ENCODE measurements at regions not wholly inside any gene's neighbourhood (a gene's known extent, or its start where the extent isn't known, plus 50 kb on each side); places are given as distances from the start of the nearest gene placed in this dataset.
"Not testable (repeated sequence)": the region's sequence is repeated elsewhere in the genome, so short reads cannot be mapped to it uniquely, and the experiment has no call there.

DNA sequence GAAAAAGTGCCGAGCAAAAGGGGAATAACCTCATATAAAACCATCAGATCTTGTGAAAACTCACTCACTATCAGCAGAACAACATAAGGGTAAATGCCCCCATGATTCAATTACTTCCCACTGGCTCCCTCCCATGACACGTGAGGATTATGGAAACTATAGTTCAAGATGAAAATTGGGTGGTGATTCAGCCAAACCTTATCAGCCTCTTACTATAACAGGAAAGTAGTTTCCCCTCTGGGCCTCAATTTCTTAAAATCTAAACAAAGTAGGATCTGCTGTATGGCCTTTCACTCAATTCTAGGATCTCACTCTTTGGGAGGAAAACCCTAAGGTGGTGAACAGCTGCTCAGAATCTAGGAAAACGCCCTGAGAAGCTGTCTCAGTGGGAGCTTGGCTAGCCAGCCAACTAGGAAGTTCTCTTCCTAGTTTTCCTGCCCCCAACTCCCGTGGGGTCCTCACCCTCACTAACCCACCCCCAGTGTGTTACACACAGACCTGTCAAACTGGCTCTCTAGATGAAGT, 1017.1 kb upstream of the HS3ST1 start:
- Histone ChIP-seq H3K27ac (ENCODE audit: low read length) (no peak overlapping the region), H4K20me1 (ENCODE audit: insufficient read depth, low read length) (no peaks in the 10 kb centered on the region), H3K4me2 (ENCODE audit: low read depth, low read length) (no peak overlapping the region), H3K27me3 (replicated peaks; ENCODE audit: insufficient read depth, low read length) (no peaks in the 10 kb centered on the region), H3K79me2 (ENCODE audit: low read length) (no peaks in the 10 kb centered on the region), H3K9me3 (replicated peaks; ENCODE audit: insufficient read depth, low read length) (no peaks in the 10 kb centered on the region), H3F3A (ENCODE audit: insufficient read depth, low read length) (no peaks in the 10 kb centered on the region), H3K4me3 (ENCODE audit: low read length) (no peak overlapping the region), H3K4me1 (ENCODE audit: low read length) (no peaks in the 10 kb centered on the region), H3K9ac (ENCODE audit: low read length) (no peak overlapping the region), H2AFZ (ENCODE audit: low read length) (no peak overlapping the region), H3K36me3 (replicated peaks; ENCODE audit: insufficient read depth, low read length) (no peaks in the 10 kb centered on the region), H3K9me2 (replicated peaks; ENCODE audit: insufficient read depth, low read length) (no peaks in the 10 kb centered on the region)
- DNase-seq, result no peak
- no peak for TF ChIP-seq EZH2phosphoT487 (IDR thresholded peaks at IDR 0.05; ENCODE audit: low read length)
- TF ChIP-seq EZH2 (optimal IDR thresholded peaks at IDR 0.05; ENCODE audit: low read depth, low read length), result no peak
- TF ChIP-seq, protein P1, sequence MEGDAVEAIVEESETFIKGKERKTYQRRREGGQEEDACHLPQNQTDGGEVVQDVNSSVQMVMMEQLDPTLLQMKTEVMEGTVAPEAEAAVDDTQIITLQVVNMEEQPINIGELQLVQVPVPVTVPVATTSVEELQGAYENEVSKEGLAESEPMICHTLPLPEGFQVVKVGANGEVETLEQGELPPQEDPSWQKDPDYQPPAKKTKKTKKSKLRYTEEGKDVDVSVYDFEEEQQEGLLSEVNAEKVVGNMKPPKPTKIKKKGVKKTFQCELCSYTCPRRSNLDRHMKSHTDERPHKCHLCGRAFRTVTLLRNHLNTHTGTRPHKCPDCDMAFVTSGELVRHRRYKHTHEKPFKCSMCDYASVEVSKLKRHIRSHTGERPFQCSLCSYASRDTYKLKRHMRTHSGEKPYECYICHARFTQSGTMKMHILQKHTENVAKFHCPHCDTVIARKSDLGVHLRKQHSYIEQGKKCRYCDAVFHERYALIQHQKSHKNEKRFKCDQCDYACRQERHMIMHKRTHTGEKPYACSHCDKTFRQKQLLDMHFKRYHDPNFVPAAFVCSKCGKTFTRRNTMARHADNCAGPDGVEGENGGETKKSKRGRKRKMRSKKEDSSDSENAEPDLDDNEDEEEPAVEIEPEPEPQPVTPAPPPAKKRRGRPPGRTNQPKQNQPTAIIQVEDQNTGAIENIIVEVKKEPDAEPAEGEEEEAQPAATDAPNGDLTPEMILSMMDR (IDR thresholded peaks at IDR 0.05; ENCODE audit: low read length), result no peak

DNA sequence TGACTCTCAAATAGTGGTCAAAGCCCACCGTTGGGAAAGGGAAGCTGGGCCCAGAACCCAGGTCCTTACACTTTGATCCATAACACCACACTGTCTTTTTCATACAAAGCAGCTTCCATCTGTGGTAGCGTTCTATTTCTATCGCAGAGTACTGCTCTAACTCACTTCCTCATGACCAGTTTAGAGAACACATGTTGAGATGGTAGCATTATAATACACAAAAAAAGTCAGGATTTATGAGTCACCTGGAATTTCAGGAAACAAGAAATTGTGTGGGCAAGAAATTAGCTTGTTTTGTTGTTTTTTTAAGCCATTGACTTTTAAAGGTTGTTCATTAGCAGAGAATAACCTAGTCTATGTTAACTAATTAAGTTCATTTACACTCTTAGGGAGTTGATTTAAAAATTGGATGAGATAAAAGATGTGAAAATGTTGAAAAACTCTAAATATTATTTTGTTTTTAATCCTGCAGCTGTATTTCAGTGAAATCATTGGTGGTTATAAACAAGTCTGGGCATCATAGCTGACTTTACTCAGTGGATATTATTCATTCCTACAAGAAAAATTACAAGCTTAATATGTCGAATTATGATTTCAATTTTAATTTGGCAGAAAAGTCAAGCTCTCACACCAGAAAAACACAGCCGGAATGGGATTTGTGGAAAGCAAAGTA, 1011.1 kb upstream of the HS3ST1 start:
- Histone ChIP-seq H3K27ac (ENCODE audit: low read length) (no peak overlapping the region), H3K27me3 (replicated peaks; ENCODE audit: insufficient read depth, low read length) (no peaks in the 10 kb centered on the region), H3K9me3 (replicated peaks; ENCODE audit: insufficient read depth, low read length) (no peaks in the 10 kb centered on the region), H3K4me1 (ENCODE audit: low read length) (no peaks in the 10 kb centered on the region), H4K20me1 (ENCODE audit: insufficient read depth, low read length) (no peaks in the 10 kb centered on the region), H3F3A (ENCODE audit: insufficient read depth, low read length) (no peaks in the 10 kb centered on the region), H3K4me2 (ENCODE audit: low read depth, low read length) (no peak overlapping the region), H3K9me2 (replicated peaks; ENCODE audit: insufficient read depth, low read length) (no peaks in the 10 kb centered on the region), H3K9ac (ENCODE audit: low read length) (no peak overlapping the region), H3K79me2 (ENCODE audit: low read length) (no peaks in the 10 kb centered on the region), H3K36me3 (replicated peaks; ENCODE audit: insufficient read depth, low read length) (no peaks in the 10 kb centered on the region), H3K4me3 (ENCODE audit: low read length) (no peak overlapping the region), H2AFZ (ENCODE audit: low read length) (no peak overlapping the region)
- no peak for TF ChIP-seq EZH2phosphoT487 (IDR thresholded peaks at IDR 0.05; ENCODE audit: low read length)
- no peak for TF ChIP-seq EZH2 (optimal IDR thresholded peaks at IDR 0.05; ENCODE audit: low read depth, low read length)
- TF ChIP-seq, protein P1 (IDR thresholded peaks at IDR 0.05; ENCODE audit: low read length), result no peak
- DNase-seq, result no peak

DNA sequence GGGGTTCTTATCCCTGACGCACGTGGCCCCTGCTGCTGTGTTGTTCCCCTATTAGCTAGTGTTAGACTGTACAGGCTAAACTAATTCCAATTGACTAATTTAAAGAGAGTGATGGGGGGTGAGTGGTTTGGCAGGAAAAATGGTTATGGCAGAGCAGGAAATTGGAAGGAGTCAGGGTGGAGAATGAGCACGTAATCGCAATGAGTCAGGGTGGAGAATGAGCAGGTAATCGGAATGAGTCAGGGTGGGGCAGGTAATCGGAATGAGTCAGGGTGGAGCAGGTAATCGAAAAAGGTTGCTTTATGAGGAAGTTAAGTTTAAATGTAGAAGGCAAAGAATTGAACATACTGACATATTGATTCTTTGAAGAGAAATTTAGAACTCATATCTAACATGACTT, 1002.6 kb upstream of the HS3ST1 start:
- H3K9me2 ChIP-seq (replicated peaks; ENCODE audit: insufficient read depth, low read length); H2AFZ ChIP-seq (ENCODE audit: low read length); H3K27me3 ChIP-seq (replicated peaks; ENCODE audit: insufficient read depth, low read length); H4K20me1 ChIP-seq (ENCODE audit: insufficient read depth, low read length); H3K4me1 ChIP-seq (ENCODE audit: low read length); H3K9ac ChIP-seq (ENCODE audit: low read length); H3K4me3 ChIP-seq (ENCODE audit: low read length); H3K4me2 ChIP-seq (ENCODE audit: low read depth, low read length); H3F3A ChIP-seq (ENCODE audit: insufficient read depth, low read length); H3K9me3 ChIP-seq (replicated peaks; ENCODE audit: insufficient read depth, low read length); H3K36me3 ChIP-seq (replicated peaks; ENCODE audit: insufficient read depth, low read length); DNase-seq; H3K27ac ChIP-seq (ENCODE audit: low read length); H3K79me2 ChIP-seq (ENCODE audit: low read length): not testable (repeated sequence)

DNA sequence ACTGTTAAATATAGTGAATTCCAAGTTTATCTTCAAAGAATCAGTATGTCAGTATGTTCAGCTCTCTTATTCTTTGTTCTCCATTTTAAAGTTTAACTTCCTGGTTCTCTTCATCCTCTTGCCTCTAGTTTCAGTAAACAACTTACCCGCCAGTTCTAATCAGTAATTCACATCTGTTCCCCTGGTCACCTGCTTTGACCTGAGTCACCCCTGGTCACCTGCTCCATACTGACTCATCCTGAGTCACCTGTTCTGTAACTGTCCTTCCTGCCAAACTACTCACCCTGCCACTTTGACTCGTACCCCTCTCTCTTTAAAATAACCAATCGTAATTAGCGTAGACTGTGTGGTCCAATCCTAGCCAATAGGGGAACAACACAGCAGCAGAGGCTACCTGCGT, 992.7 kb upstream of the HS3ST1 start:
- no peak overlapping the region for H3K4me3 ChIP-seq (ENCODE audit: low read length)
- no peak overlapping the region for H3K4me2 ChIP-seq (ENCODE audit: low read depth, low read length)
- no peaks in the 10 kb centered on the region for H3F3A ChIP-seq (ENCODE audit: insufficient read depth, low read length)
- no peaks in the 10 kb centered on the region for H4K20me1 ChIP-seq (ENCODE audit: insufficient read depth, low read length)
- H3K9me2 ChIP-seq (replicated peaks; ENCODE audit: insufficient read depth, low read length), result no peaks in the 10 kb centered on the region
- no peaks in the 10 kb centered on the region for H3K4me1 ChIP-seq (ENCODE audit: low read length)
- H3K27ac ChIP-seq (ENCODE audit: low read length), result no peak overlapping the region
- H3K79me2 ChIP-seq (ENCODE audit: low read length), result no peaks in the 10 kb centered on the region
- TF ChIP-seq, protein P1 (IDR thresholded peaks at IDR 0.05; ENCODE audit: low read length), result no peak
- TF ChIP-seq EZH2 (optimal IDR thresholded peaks at IDR 0.05; ENCODE audit: low read depth, low read length) (no peak), EZH2phosphoT487 (IDR thresholded peaks at IDR 0.05; ENCODE audit: low read length) (no peak)
- H3K36me3 ChIP-seq (replicated peaks; ENCODE audit: insufficient read depth, low read length), result no peaks in the 10 kb centered on the region
- H3K9me3 ChIP-seq (replicated peaks; ENCODE audit: insufficient read depth, low read length), result no peaks in the 10 kb centered on the region
- no peak for DNase-seq
- no peak overlapping the region for H2AFZ ChIP-seq (ENCODE audit: low read length)
- H3K9ac ChIP-seq (ENCODE audit: low read length), result no peak overlapping the region
- no peaks in the 10 kb centered on the region for H3K27me3 ChIP-seq (replicated peaks; ENCODE audit: insufficient read depth, low read length)
